K562 (cell line): ENCODE measurements at regions not wholly inside any gene's neighbourhood (a gene's known extent, or its start where the extent isn't known, plus 50 kb on each side); places are given as distances from the start of the nearest gene placed in this dataset.

ENCODE experiments used
- ADNP ChIP-seq: fragments of 200-800 bp; sonication (Bioruptor generic); IDR thresholded peaks from 2 replicates; pipeline ENCODE4 v1.6.1; 2016; ENCODE audit warnings: missing genetic modification characterization, missing compliant biosample characterization
- CREB5 ChIP-seq: fragments of 250-450 bp; sonication (Bioruptor Pico); IDR thresholded peaks from 2 replicates; pipeline ENCODE4 v1.5.0; 2020; ENCODE audit warnings: mild to moderate bottlenecking
- HDAC2 ChIP-seq: fragments of 450-650 bp; IDR thresholded peaks from 2 replicates; pipeline ENCODE4 v1.6.1; 2016; ENCODE audit warnings: mild to moderate bottlenecking
- IRF2 ChIP-seq: sonication (generic); formaldehyde crosslinking; IDR thresholded peaks from 2 replicates; pipeline ENCODE4 v1.8.1; 2022; ENCODE audit warnings: mild to moderate bottlenecking, missing genetic modification reagents
- KDM1A ChIP-seq, 2 experiments: fragments of 450-650 bp; IDR thresholded peaks; 2 replicates each; pipeline ENCODE4 v1.6.1; 2016; ENCODE audit warnings: mild to moderate bottlenecking in 2 of 2
- NFXL1 ChIP-seq: fragments of 450-650 bp; formaldehyde crosslinking; IDR thresholded peaks from 2 replicates; pipeline ENCODE4 v1.4.0; 2021; ENCODE audit warnings: mild to moderate bottlenecking
- NONO ChIP-seq, 2 experiments: fragments of 200-400 bp in 1 of 2; fragments of 450-650 bp in 1 of 2; formaldehyde crosslinking in 1 of 2; IDR thresholded peaks; 2 replicates each; pipeline ENCODE4 v1.6.1; 2017; ENCODE audit warnings: low read depth in 2 of 2, mild to moderate bottlenecking in 2 of 2, moderate library complexity in 2 of 2, low read length in 1 of 2
- NRF1 ChIP-seq, 2 experiments: fragments of 450-650 bp; IDR thresholded peaks in 1 of 2; conservative IDR thresholded peaks in 1 of 2; 2 replicates each; pipeline ENCODE4 v1.6.1; 2014; ENCODE audit warnings: mild to moderate bottlenecking in 2 of 2
- UBTF ChIP-seq, 2 experiments: IDR thresholded peaks; 2 replicates each; pipeline ENCODE4 v1.6.1; 2012; ENCODE audit warnings: improper control_type of control experiment in 2 of 2, low read depth in 2 of 2, low read length in 2 of 2, borderline replicate concordance in 1 of 2
- USF2 ChIP-seq: sonication (generic); formaldehyde crosslinking; IDR thresholded peaks from 2 replicates; pipeline ENCODE4 v1.5.0; 2020; ENCODE audit warnings: missing genetic modification reagents
- TF ChIP-seq, protein P1 (sequence below), 3 experiments: IDR thresholded peaks in 2 of 3; conservative IDR thresholded peaks in 1 of 3; 2 replicates each; pipeline ENCODE4 v1.5.1; 2011 to 2012; ENCODE audit warnings: low read length in 3 of 3, mild to moderate bottlenecking in 3 of 3, control low read depth in 2 of 3, improper control_type of control experiment in 1 of 3, inconsistent platforms in 1 of 3, low read depth in 1 of 3, mixed read lengths in 1 of 3, moderate library complexity in 1 of 3; ENCODE audit not compliant: insufficient read depth in 2 of 3

DNA sequence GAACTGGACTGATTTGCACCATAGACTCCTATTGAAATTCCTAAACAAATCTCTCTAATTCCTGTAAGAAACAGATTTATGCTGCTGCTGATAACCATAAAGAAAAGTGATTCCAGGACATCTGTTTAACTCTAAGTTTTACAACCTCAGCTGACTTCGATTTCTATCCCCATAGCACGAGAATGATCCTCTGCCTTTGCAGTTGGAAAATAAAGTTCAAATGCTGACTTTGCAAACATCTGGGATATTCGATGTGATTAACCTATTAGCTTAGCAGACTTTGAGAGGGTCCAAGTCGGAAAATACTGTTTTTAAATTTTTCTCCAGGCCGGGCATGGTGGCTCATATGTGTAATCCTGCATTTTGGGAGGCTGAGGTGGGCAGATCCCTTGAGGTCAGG, 247.3 kb downstream of the PSAT1 start:
- TF ChIP-seq NRF1 (conservative IDR thresholded peaks at IDR 0.05 in 1 of 2, IDR thresholded peaks at IDR 0.05 in 1 of 2) (no peak), NONO (IDR thresholded peaks at IDR 0.05; ENCODE audit: low read depth in 2 of 2, low read length in 1 of 2) (no peak), NFXL1 (CRISPR knock-in tag) (no peak), UBTF (IDR thresholded peaks at IDR 0.05; ENCODE audit: borderline replicate concordance in 1 of 2, low read depth in 2 of 2, low read length in 2 of 2) (no peak), IRF2 (CRISPR knock-in tag) (no peak), HDAC2 (no peak), ADNP (tag) (no peak), CREB5 (no peak), KDM1A (IDR thresholded peaks at IDR 0.05) (no peak), USF2 (CRISPR knock-in tag) (no peak)
- TF ChIP-seq, protein P1, sequence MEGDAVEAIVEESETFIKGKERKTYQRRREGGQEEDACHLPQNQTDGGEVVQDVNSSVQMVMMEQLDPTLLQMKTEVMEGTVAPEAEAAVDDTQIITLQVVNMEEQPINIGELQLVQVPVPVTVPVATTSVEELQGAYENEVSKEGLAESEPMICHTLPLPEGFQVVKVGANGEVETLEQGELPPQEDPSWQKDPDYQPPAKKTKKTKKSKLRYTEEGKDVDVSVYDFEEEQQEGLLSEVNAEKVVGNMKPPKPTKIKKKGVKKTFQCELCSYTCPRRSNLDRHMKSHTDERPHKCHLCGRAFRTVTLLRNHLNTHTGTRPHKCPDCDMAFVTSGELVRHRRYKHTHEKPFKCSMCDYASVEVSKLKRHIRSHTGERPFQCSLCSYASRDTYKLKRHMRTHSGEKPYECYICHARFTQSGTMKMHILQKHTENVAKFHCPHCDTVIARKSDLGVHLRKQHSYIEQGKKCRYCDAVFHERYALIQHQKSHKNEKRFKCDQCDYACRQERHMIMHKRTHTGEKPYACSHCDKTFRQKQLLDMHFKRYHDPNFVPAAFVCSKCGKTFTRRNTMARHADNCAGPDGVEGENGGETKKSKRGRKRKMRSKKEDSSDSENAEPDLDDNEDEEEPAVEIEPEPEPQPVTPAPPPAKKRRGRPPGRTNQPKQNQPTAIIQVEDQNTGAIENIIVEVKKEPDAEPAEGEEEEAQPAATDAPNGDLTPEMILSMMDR (IDR thresholded peaks at IDR 0.05 in 2 of 3, conservative IDR thresholded peaks at IDR 0.05 in 1 of 3; ENCODE audit: insufficient read depth in 2 of 3, low read depth in 1 of 3, low read length in 3 of 3) = no peak
